ENCODE measurements at regions not wholly inside any gene's neighbourhood (a gene's known extent, or its start where the extent isn't known, plus 50 kb on each side); places are given as distances from the start of the nearest gene placed in this dataset.

DNA sequence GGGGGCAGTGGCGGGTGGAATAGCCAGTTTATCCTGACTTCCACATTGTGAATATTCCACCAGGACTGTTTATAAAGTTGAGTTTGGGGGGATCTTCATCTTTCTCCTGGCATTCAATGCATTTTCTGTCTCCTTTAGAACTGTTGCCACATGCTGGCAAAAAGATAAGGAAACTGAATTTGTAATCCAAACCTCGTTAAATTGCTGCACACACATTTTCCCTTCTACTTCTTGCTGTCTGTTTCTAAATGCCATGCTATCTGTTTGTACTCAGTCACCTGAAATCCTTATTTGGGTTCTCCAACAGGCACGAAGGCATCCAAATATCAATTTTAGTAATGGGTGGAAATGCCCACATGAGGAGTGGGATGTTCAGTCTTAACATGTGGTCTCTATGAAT is 180.2 kb upstream of the CCN2 start:
- TF ChIP-seq, protein P1, sequence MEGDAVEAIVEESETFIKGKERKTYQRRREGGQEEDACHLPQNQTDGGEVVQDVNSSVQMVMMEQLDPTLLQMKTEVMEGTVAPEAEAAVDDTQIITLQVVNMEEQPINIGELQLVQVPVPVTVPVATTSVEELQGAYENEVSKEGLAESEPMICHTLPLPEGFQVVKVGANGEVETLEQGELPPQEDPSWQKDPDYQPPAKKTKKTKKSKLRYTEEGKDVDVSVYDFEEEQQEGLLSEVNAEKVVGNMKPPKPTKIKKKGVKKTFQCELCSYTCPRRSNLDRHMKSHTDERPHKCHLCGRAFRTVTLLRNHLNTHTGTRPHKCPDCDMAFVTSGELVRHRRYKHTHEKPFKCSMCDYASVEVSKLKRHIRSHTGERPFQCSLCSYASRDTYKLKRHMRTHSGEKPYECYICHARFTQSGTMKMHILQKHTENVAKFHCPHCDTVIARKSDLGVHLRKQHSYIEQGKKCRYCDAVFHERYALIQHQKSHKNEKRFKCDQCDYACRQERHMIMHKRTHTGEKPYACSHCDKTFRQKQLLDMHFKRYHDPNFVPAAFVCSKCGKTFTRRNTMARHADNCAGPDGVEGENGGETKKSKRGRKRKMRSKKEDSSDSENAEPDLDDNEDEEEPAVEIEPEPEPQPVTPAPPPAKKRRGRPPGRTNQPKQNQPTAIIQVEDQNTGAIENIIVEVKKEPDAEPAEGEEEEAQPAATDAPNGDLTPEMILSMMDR (IDR thresholded peaks at IDR 0.05; ENCODE audit: insufficient read depth, low read depth, low read length, missing control alignments): no peak
- no peak overlapping the region for H3K4me3 ChIP-seq (ENCODE audit: low read length)
- DNase-seq (ENCODE audit: low read depth): no peak

DNA sequence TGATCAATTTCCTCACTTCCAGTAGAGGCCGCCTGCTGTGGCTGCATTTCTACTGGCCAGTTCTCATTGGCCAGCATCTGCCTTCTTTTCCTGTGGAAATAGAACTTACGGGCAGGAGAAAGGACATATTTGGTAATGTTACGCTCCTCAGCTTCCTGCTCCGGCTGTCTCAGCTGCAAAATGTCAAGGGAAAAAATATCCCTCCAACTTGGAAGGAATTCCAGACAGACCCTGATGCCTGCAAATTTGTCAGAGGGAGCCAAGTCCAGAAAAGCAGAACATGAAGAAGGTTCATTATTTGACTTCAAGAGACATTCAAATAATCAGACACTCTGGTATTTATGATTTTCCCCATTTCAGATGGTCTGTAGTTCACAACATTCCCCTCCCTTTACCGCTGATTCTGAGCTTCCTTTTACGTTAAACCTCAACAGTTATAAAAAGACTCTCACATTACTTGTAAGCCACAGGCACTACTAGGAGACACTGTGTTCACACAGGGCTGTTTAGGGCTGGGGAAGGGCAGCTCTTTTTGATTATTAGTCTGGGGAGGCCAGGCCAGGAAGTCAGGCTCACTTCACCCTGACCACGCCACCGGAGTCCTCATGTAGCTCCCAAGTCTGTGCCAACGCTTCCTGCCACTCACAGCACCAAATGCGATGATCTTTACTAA is 179.6 kb upstream of the CCN2 start:
- DNase-seq (ENCODE audit: low read depth): no peak
- TF ChIP-seq, protein P1 (IDR thresholded peaks at IDR 0.05; ENCODE audit: insufficient read depth, low read depth, low read length, missing control alignments): no peak

DNA sequence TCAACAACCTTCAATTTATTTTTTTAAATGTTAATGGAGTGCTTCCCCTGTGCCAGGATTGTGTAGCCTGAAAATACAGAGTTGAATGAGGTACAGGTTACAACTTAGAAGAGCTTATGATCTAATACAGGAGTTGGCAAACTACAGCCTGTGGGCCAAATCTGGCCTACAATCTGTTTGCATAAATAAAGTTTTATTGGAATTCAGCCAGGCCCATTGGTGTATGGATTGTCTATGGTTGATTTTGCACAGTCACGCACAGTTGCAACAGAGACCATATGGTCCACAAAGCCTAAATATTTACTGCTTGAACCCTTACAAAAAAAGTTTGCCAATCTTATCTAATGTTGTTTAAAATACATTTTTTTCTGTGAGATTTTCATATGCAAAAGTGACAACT is 177.3 kb upstream of the CCN2 start:
- no peak for DNase-seq (ENCODE audit: low read depth)
- TF ChIP-seq, protein P1 (IDR thresholded peaks at IDR 0.05; ENCODE audit: insufficient read depth, low read depth, low read length, missing control alignments): no peak
- H3K4me3 ChIP-seq (ENCODE audit: low read length): no peak overlapping the region

More for the DNA sequence above, 179.6 kb upstream of the CCN2 start:
- H3K4me3 ChIP-seq (ENCODE audit: low read length): no peak overlapping the region

DNA sequence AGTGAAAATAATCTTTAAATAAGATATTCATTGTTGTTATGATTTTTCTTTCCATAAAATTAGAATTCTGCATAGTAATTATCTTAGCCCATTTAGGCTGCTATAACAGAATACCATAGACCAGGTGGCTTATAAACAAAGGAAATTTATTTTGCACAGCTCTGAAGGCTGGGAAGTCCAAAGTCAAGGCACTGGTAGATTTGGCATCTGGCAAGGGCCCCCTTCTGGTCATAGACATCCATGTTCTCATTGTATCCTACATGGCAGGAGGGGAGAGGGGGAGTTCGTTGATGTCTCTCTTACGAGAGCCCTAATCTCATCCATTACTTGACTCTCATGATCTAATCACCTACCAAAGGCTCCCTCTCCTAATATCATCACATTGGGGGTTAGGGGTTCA is 175.0 kb upstream of the CCN2 start:
- no peak overlapping the region for H3K4me3 ChIP-seq (ENCODE audit: low read length)
- no peak for DNase-seq (ENCODE audit: low read depth)
- TF ChIP-seq, protein P1 (IDR thresholded peaks at IDR 0.05; ENCODE audit: insufficient read depth, low read depth, low read length, missing control alignments): no peak

DNA sequence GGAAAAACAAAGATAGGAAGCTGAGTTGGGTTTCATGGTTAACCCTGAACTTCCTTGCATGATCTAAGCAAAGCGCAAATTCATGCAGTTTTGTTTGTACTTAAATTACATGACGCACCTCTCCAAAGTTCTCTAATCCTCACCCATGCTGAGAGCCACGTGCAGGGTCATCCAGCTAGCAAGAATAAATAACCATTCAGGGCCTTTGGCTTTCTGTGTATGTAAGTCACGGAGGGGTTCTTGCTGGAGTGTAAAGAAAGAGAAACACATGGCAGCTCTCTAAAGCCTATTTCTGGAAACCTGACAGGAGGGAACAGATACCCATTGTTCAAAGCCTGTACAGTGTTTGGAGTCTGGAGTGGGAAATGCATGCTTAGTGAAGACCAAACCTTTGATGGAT is 171.7 kb upstream of the CCN2 start:
- no peak overlapping the region for H3K4me3 ChIP-seq (ENCODE audit: low read length)
- no peak for DNase-seq (ENCODE audit: low read depth)
- TF ChIP-seq, protein P1 (IDR thresholded peaks at IDR 0.05; ENCODE audit: insufficient read depth, low read depth, low read length, missing control alignments): no peak

DNA sequence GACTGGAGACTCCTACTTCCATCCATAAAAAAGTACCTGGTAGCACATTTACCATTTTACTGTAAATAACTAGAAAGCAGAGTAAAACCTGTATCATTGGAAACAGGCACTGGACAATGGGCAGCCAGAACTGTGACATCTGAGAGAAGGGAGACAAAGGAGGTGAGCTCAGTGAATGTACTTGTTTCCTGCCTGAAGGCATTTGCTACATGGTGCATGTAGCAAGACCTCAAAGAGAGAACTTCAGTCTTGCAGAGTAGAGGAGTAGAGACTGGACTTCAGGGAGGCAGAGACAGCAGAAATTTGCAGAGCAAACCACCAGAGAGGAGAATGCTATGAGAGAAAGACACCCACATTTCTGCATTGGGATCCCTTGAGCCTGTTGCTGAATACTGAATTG is 171.0 kb upstream of the CCN2 start:
- no peak overlapping the region for H3K4me3 ChIP-seq (ENCODE audit: low read length)
- DNase-seq (ENCODE audit: low read depth): peak; percentile 33
- TF ChIP-seq, protein P1 (IDR thresholded peaks at IDR 0.05; ENCODE audit: insufficient read depth, low read depth, low read length, missing control alignments): no peak

DNA sequence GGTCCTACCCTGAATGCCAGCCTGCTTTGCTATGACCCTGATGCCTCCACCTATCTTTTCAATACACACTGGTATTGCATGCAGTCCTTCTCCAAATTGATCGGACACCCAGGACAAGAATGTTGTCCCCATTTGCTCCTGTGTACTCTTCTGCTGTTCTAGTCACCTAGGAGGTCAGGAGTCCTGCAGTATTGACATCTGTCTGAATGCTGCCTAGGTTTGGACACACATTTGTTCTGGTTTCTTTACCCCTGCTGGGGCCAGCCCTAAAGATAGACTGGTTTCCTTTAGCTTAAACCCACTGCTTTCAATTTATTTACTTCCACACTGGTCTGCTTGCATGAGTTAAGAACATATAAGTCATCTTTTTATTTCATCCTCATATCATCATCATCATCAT is 167.0 kb upstream of the CCN2 start:
- TF ChIP-seq, protein P1 (IDR thresholded peaks at IDR 0.05; ENCODE audit: insufficient read depth, low read depth, low read length, missing control alignments): no peak
- no peak for DNase-seq (ENCODE audit: low read depth)
- no peak overlapping the region for H3K4me3 ChIP-seq (ENCODE audit: low read length)
